SH-SY5Y (cell line): ENCODE measurements at regions not wholly inside any gene's neighbourhood (a gene's known extent, or its start where the extent isn't known, plus 50 kb on each side); places are given as distances from the start of the nearest gene placed in this dataset.

Source experiments
- GATA2 ChIP-seq: IDR thresholded peaks from 2 replicates; pipeline ENCODE4 v1.6.1; 2011; ENCODE audit warnings: mild to moderate bottlenecking, low read depth, low read length
- GATA3 ChIP-seq: IDR thresholded peaks from 2 replicates; pipeline ENCODE4 v1.6.1; 2011; ENCODE audit warnings: low read depth, mild to moderate bottlenecking, low read length, moderate library complexity

- TF ChIP-seq GATA2 (no peak), GATA3 (no peak)
Measured at GRCh38 chr14:84871734-84872133, 658.2 kb upstream of the FLRT2 start.
